Neural progenitor cell (in vitro differentiated cells): ENCODE measurements at regions not wholly inside any gene's neighbourhood (a gene's known extent, or its start where the extent isn't known, plus 50 kb on each side); places are given as distances from the start of the nearest gene placed in this dataset.

Experiments used
- DNase-seq: peaks from one replicate; pipeline ENCODE4 v3.0.0-alpha.2; 2016; ENCODE audit warnings: low spot score
- H2AFZ ChIP-seq: fragments of 200-600 bp; sonication (generic); replicated peaks from 2 replicates; pipeline ENCODE4 v1.6.1; 2016; ENCODE audit warnings: antibody characterized with exemption
- H3F3A ChIP-seq: fragments of 200-600 bp; sonication (generic); 2 replicates; pipeline ENCODE4 v1.6.1; 2016; ENCODE audit warnings: antibody characterized with exemption, low read depth
- H3K27ac ChIP-seq: fragments of 200-600 bp; sonication (generic); 2 replicates; pipeline ENCODE4 v1.5.1; 2016; ENCODE audit warnings: mild to moderate bottlenecking
- H3K27me3 ChIP-seq: fragments of 200-600 bp; sonication (generic); 2 replicates; pipeline ENCODE4 v1.6.1; 2016; ENCODE audit warnings: mild to moderate bottlenecking, moderate library complexity
- H3K36me3 ChIP-seq: fragments of 200-600 bp; sonication (generic); 2 replicates; pipeline ENCODE4 v1.5.1; 2016
- H3K4me1 ChIP-seq: fragments of 200-600 bp; sonication (generic); 2 replicates; pipeline ENCODE4 v1.6.1; 2016; ENCODE audit warnings: mixed run types
- H3K4me2 ChIP-seq: fragments of 200-600 bp; sonication (generic); 2 replicates; pipeline ENCODE4 v1.6.1; 2016
- H3K4me3 ChIP-seq: fragments of 200-600 bp; sonication (generic); 2 replicates; pipeline ENCODE4 v1.5.1; 2016
- H3K79me2 ChIP-seq: fragments of 200-600 bp; sonication (generic); 2 replicates; pipeline ENCODE4 v1.6.1; 2016; ENCODE audit warnings: low read depth
- H3K9ac ChIP-seq: fragments of 200-600 bp; sonication (generic); 2 replicates; pipeline ENCODE4 v1.6.1; 2016
- H3K9me3 ChIP-seq: fragments of 200-600 bp; sonication (generic); 2 replicates; pipeline ENCODE4 v1.5.1; 2016; ENCODE audit warnings: low read depth
- H4K20me1 ChIP-seq: fragments of 200-600 bp; sonication (generic); 2 replicates; pipeline ENCODE4 v1.6.1; 2016; ENCODE audit warnings: low read depth
- H3K27ac Mint-ChIP-seq: 3 replicates; pipeline ENCODE4 v1.8.0; 2021; ENCODE audit warnings: mixed read lengths
- H3K27me3 Mint-ChIP-seq: 2 replicates; pipeline ENCODE4 v1.8.0; 2022; ENCODE audit warnings: low read depth, mild to moderate bottlenecking, inconsistent platforms, moderate library complexity, mixed read lengths; ENCODE audit not compliant: insufficient read depth
- H3K36me3 Mint-ChIP-seq: 3 replicates; pipeline ENCODE4 v1.8.0; 2021; ENCODE audit warnings: mixed read lengths
- H3K4me1 Mint-ChIP-seq: 3 replicates; pipeline ENCODE4 v1.8.0; 2021; ENCODE audit warnings: mixed read lengths
- H3K4me3 Mint-ChIP-seq: 3 replicates; pipeline ENCODE4 v1.8.0; 2021; ENCODE audit warnings: mild to moderate bottlenecking, moderate library complexity, mixed read lengths
- H3K9me3 Mint-ChIP-seq: 3 replicates; pipeline ENCODE4 v1.8.0; 2020; ENCODE audit warnings: mixed read lengths
- EZH2 ChIP-seq: fragments of 200-600 bp; sonication (generic); IDR thresholded peaks from 2 replicates; pipeline ENCODE4 v1.6.1; 2017; ENCODE audit warnings: antibody characterized with exemption, mild to moderate bottlenecking, moderate library complexity
- EZH2phosphoT487 ChIP-seq: fragments of 200-600 bp; sonication (generic); IDR thresholded peaks from 2 replicates; pipeline ENCODE4 v1.6.1; 2017; ENCODE audit warnings: antibody characterized with exemption
- TF ChIP-seq, protein P1 (sequence below): fragments of 200-600 bp; sonication (generic); IDR thresholded peaks from 2 replicates; pipeline ENCODE4 v1.5.1; 2017; ENCODE audit warnings: antibody characterized with exemption, mild to moderate bottlenecking

DNA sequence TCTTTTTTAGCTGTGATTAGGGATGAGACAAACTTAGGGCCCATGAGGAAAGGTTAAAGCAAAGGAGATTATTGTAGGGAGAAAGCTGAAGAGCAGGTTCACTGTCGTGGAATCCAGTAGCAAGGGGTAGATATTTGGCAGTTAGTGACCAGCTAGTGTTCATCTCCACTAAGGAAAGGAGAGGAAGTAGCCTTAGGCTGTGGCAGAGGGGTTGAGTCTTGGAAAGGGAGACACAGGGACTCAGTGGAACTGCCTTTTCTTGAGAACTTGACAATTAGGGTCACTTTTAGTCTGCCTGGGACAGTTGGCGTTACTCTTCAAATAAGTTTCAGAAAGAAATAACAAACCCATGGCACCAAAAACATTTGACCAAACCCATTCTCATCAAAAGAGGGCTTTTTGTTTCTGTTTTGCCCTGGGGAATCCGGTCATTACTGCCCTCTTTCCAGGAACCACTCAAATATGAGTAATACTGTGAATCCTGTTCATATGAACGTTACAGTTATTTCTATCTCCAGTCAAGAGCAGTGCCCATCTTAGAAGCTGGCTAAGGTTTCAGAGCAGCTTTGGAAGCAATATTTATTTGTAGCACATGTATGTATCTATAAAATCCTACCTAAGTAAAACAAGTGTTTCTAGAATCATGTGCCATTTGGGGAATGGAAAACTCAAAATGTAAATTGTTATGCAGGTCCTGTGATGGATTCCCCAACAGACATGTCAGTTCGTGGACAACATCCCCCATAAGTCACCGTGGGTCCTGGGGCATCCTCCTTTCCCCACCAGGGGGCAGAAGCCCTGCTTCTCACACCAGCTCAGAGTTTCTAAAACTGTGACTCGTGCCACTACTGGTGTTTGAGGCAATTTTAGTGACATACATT is 77.3 kb upstream of the PHLPP1 start:
- TF ChIP-seq, protein P1, sequence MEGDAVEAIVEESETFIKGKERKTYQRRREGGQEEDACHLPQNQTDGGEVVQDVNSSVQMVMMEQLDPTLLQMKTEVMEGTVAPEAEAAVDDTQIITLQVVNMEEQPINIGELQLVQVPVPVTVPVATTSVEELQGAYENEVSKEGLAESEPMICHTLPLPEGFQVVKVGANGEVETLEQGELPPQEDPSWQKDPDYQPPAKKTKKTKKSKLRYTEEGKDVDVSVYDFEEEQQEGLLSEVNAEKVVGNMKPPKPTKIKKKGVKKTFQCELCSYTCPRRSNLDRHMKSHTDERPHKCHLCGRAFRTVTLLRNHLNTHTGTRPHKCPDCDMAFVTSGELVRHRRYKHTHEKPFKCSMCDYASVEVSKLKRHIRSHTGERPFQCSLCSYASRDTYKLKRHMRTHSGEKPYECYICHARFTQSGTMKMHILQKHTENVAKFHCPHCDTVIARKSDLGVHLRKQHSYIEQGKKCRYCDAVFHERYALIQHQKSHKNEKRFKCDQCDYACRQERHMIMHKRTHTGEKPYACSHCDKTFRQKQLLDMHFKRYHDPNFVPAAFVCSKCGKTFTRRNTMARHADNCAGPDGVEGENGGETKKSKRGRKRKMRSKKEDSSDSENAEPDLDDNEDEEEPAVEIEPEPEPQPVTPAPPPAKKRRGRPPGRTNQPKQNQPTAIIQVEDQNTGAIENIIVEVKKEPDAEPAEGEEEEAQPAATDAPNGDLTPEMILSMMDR: peak; percentile 58
- no peak for TF ChIP-seq EZH2
- H3K27ac ChIP-seq: no peak overlapping the region
- H3K4me3 ChIP-seq: no peak overlapping the region
- no peaks in the 10 kb centered on the region for H3K79me2 ChIP-seq
- no peak overlapping the region for H3K27ac Mint-ChIP-seq
- peaks cover 17% of the 10 kb centered on the region for H3K4me1 Mint-ChIP-seq
- H4K20me1 ChIP-seq: no peaks in the 10 kb centered on the region
- no peak overlapping the region for H3K4me3 Mint-ChIP-seq
- H3K36me3 ChIP-seq: no peaks in the 10 kb centered on the region
- H3K4me2 ChIP-seq: no peak overlapping the region
- H3K9me3 Mint-ChIP-seq: peaks cover 6% of the 10 kb centered on the region
- H2AFZ ChIP-seq: peak overlapping the region; percentile 15
- DNase-seq: peak; percentile 38
- no peaks in the 10 kb centered on the region for H3K9me3 ChIP-seq
- peaks cover 16% of the 10 kb centered on the region for H3K4me1 ChIP-seq
- no peak overlapping the region for H3K9ac ChIP-seq
- peaks cover 10% of the 10 kb centered on the region for H3F3A ChIP-seq
- H3K36me3 Mint-ChIP-seq: no peaks in the 10 kb centered on the region
- H3K27me3 Mint-ChIP-seq: peaks cover 4% of the 10 kb centered on the region
- no peaks in the 10 kb centered on the region for H3K27me3 ChIP-seq

DNA sequence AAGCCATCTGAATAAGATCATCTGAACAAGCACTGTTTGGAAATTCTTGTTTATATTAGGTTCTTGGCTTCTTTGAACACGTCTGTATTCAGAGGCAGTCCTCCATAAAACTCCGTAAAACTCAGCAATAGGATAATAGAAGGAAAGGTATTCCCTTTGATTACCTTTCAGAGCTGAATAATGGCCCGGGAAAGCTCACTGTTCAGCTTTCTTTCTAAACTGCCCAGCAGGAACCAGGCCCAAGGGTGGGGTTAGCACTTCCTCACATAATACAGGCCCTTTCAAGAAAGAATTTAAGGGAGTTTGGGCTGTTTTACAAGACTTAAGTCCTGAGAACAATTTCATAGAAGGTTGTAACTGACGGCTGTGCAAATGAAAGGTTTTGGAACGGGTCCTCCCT is 72.2 kb upstream of the PHLPP1 start:
- no peak overlapping the region for H3K4me3 Mint-ChIP-seq
- no peaks in the 10 kb centered on the region for H3K79me2 ChIP-seq
- H4K20me1 ChIP-seq: no peaks in the 10 kb centered on the region
- peaks cover 12% of the 10 kb centered on the region for H3K9me3 Mint-ChIP-seq
- H3K4me2 ChIP-seq: peak overlapping the region; percentile 55
- TF ChIP-seq, protein P1: no peak
- TF ChIP-seq EZH2 (no peak), EZH2phosphoT487 (no peak)
- peak; percentile 56 for DNase-seq
- peaks cover 4% of the 10 kb centered on the region for H3K36me3 Mint-ChIP-seq
- H2AFZ ChIP-seq: no peak overlapping the region
- no peak overlapping the region for H3K9ac ChIP-seq
- peak overlapping the region; percentile 37 for H3K27ac Mint-ChIP-seq
- H3K4me1 Mint-ChIP-seq: peaks cover 11% of the 10 kb centered on the region
- peaks cover 4% of the 10 kb centered on the region for H3K27me3 Mint-ChIP-seq
- peaks cover 19% of the 10 kb centered on the region for H3F3A ChIP-seq
- no peaks in the 10 kb centered on the region for H3K36me3 ChIP-seq
- H3K4me3 ChIP-seq: no peak overlapping the region
- peaks cover 15% of the 10 kb centered on the region for H3K4me1 ChIP-seq
- peak overlapping the region; percentile 63 for H3K27ac ChIP-seq
- H3K27me3 ChIP-seq: no peaks in the 10 kb centered on the region
- H3K9me3 ChIP-seq: no peaks in the 10 kb centered on the region

DNA sequence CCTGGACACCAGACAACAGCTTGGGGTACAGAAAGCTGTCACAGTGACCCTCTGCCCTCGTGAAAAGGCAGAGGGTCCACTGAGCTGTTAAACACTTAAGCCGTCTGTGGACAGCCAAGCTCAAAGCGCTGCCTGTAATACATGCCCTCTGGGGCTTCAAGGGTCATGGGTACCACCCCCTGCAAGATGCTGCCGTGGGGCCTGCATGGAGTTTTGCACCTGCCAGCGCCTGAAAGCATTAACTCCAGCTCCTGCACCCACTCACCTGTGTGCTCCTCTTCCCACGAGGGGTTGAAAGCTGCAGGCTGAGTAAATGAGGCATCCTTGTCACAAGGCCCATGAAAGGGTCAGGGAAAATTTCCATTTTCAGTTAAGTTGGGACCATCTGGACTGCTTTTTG is 70.6 kb upstream of the PHLPP1 start:
- no peaks in the 10 kb centered on the region for H3K9me3 ChIP-seq
- peaks cover 4% of the 10 kb centered on the region for H3K27me3 Mint-ChIP-seq
- no peak overlapping the region for H3K27ac Mint-ChIP-seq
- no peak overlapping the region for H3K4me2 ChIP-seq
- H3K36me3 ChIP-seq: no peaks in the 10 kb centered on the region
- no peak overlapping the region for H3K27ac ChIP-seq
- peaks cover 19% of the 10 kb centered on the region for H3F3A ChIP-seq
- no peak overlapping the region for H2AFZ ChIP-seq
- H3K4me3 Mint-ChIP-seq: peak overlapping the region; percentile 46
- H3K4me3 ChIP-seq: no peak overlapping the region
- H3K79me2 ChIP-seq: no peaks in the 10 kb centered on the region
- H3K9ac ChIP-seq: no peak overlapping the region
- H3K9me3 Mint-ChIP-seq: peaks cover 12% of the 10 kb centered on the region
- TF ChIP-seq EZH2phosphoT487 (no peak), EZH2 (no peak)
- TF ChIP-seq, protein P1: no peak
- no peaks in the 10 kb centered on the region for H3K27me3 ChIP-seq
- peaks cover 4% of the 10 kb centered on the region for H3K36me3 Mint-ChIP-seq
- H3K4me1 Mint-ChIP-seq: peaks cover 11% of the 10 kb centered on the region
- no peak for DNase-seq
- no peaks in the 10 kb centered on the region for H4K20me1 ChIP-seq
- H3K4me1 ChIP-seq: peaks cover 15% of the 10 kb centered on the region
